Cardiac fibroblast (primary cell): ENCODE measurements at regions not wholly inside any gene's neighbourhood (a gene's known extent, or its start where the extent isn't known, plus 50 kb on each side); places are given as distances from the start of the nearest gene placed in this dataset.

Source experiments
- DNase-seq, 2 donors: peaks; one replicate each; pipeline versions ENCODE4 v3.0.0 to v3.0.0-alpha.2; 2010; ENCODE audit warnings: low read depth in 2 of 2
- H3K4me3 ChIP-seq, 2 donors: replicated peaks in 1 of 2; 1 replicate in 1 of 2; 2 replicates in 1 of 2; pipeline ENCODE4 v1.5.1; 2011; ENCODE audit warnings: low read depth in 2 of 2, low read length in 2 of 2, mild to moderate bottlenecking in 2 of 2, moderate library complexity in 1 of 2
- CTCF ChIP-seq: IDR thresholded peaks from one replicate; pipeline ENCODE4 v1.5.1; 2011; ENCODE audit warnings: low read depth, mild to moderate bottlenecking, low read length, inconsistent platforms

GRCh38 chr6:99768166-99768565 is 161.5 kb downstream of the PRDM13 start:
- TF ChIP-seq CTCF, result no peak
- no peak overlapping the region for H3K4me3 ChIP-seq
- no peak for DNase-seq

- H3K4me3 ChIP-seq, result no peak overlapping the region
- no peak for DNase-seq
- no peak for TF ChIP-seq CTCF
These were observed 173.3 kb downstream of the PRDM13 start for GRCh38 chr6:99779631-99780555.

- no peak overlapping the region for H3K4me3 ChIP-seq
- no peak for DNase-seq
- TF ChIP-seq CTCF, result no peak
These were observed 173.9 kb downstream of the PRDM13 start for GRCh38 chr6:99780556-99780885.

GRCh38 chr6:99789767-99790166 is 183.1 kb downstream of the PRDM13 start:
- no peak for TF ChIP-seq CTCF
- no peak overlapping the region for H3K4me3 ChIP-seq
- DNase-seq, result no peak

- peak in 1 of 2 donors; percentile 6 for DNase-seq
- no peak for TF ChIP-seq CTCF
- no peak overlapping the region for H3K4me3 ChIP-seq
These were observed 184.0 kb downstream of the PRDM13 start for GRCh38 chr6:99790679-99791078.

- no peak for TF ChIP-seq CTCF
- no peak for DNase-seq
- no peak overlapping the region for H3K4me3 ChIP-seq
These were observed 192.2 kb downstream of the MCHR2 start for GRCh38 chr6:99801805-99802204.
